HG02623 (cell line): ENCODE measurements at regions not wholly inside any gene's neighbourhood (a gene's known extent, or its start where the extent isn't known, plus 50 kb on each side); places are given as distances from the start of the nearest gene placed in this dataset.

Experiments used
- ATAC-seq: cut with Tn5 transposase; IDR thresholded peaks from one replicate; pipeline ENCODE4 v1.9.1; 2021; ENCODE audit warnings: moderate library complexity; ENCODE audit not compliant: unreplicated experiment

- no peak for ATAC-seq
These were observed 731.6 kb upstream of the ANKRD30A start for GRCh38 chr10:36393801-36394200.

GRCh38 chr10:36391405-36391804 lies 734.0 kb upstream of the ANKRD30A start:
- no peak for ATAC-seq

DNA sequence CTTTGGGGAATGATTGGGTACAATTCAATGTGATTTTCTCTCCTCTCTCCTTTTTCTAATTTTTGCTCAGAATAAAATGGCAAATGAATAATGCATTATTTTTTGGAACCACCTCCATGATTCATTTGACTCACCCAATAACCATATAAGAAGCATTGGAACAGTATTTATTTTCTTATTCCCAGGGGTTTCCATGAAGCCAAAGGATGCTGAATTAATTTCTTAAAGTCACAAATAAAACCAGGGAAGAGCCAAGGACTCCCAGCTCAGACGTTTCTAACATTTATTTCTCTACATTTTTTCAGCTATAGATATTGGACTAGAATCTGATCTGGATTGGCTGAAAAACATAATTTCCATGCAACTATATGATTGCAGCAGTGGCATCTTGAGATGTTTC lies 735.2 kb upstream of the ANKRD30A start:
- no peak for ATAC-seq

GRCh38 chr10:36388166-36388565 lies 737.2 kb upstream of the ANKRD30A start:
- ATAC-seq: no peak

DNA sequence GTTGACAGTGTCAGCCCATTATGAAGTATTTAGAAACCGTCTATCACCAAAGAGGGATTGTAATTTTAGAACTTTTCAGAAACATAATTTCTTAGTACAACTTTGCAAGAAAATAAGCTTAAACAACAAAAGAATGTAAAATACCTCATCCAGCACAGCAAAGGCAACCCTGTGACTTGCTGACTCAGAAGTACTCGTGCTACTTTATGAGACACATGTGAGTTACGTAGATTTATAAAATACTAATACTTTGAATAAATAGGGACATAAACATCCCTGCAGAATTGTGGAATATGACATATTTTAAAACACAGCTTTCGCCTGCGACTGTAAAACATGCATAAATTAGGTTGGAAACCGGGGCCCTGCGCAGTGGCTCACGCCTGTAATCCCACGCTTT lies 739.7 kb upstream of the ANKRD30A start:
- ATAC-seq: no peak

DNA sequence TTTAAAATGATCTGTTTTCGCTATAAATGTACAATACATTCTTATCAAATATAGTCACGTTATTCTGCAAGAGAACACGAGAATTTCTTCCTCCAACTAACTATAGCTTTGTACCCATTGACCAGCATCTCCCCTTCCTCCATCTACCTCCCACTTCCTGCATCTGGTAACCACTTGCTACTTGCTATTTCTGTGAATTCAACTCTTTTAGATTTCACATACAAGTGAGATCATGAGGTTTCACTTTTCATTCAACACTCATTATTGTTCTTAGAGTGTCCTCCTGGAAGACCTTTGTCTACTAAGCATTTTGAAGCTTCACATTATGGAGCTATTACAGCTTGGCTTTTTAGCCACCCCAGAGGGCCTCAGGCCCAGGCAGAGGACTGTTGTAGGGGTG lies 741.3 kb upstream of the FZD8 start:
- ATAC-seq: no peak

- no peak for ATAC-seq
These were observed 739.7 kb upstream of the FZD8 start for GRCh38 chr10:36381748-36382147.

DNA sequence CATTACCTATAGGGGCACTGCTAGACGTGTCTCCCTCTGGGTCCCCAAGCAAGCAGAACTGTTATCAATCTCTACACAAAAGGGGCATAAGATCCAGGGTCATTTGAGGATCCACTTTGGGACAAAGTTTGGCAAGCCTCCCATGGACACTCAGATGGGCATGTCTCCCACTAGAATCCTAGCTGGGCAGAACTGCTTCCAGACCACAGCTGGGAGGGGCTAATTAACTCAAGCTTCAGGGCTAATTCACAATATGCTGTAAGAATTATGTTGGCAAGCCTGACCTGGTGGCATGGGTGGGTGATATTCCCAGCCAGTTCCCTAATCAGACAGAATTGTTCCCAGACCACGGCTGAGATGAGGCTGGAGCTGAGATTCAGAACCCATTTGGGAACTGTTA lies 738.4 kb upstream of the FZD8 start:
- ATAC-seq: no peak

GRCh38 chr10:36375107-36375506 lies 733.0 kb upstream of the FZD8 start:
- no peak for ATAC-seq

GRCh38 chr10:36373424-36374096 lies 731.5 kb upstream of the FZD8 start:
- no peak for ATAC-seq

- ATAC-seq: no peak
These were observed 725.3 kb upstream of the FZD8 start for GRCh38 chr10:36367362-36367761.

DNA sequence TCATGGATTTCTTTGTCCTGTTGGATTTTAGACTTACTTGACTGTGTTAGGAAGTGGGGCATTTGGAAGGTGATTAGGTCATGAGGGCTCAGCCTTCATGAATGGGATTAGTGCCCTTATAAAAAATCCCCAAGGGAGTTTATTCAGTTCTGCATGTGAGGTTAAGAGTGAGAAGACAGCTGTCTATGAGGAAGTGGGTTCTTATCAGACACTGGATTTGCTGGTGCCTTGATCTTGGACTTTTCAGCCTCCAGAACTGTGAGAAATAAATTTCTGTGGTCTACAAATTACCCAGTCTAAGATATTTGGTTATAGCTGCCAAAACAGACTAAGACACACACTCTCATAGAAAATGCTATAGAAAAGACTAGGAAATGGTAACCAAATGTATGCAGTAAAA lies 724.7 kb upstream of the FZD8 start:
- ATAC-seq: no peak

DNA sequence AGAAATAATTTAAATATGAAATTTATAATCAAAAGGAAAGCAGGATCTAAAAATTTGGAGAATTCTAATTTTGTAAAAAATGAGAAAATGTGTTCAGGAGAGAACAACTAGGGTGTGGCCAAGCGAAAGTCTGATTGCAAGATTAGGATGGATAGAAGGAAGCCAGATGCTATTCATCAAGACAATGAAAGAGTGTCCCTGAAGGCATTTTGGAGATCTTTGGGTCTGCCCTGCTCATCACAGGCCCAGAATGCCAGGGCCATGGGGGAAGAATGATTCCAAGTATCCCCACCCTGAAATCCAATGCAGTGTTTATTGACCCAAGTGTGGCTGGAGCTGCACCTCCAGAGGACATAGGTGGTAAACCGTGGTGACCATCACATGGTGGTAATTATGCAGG lies 724.0 kb upstream of the FZD8 start:
- ATAC-seq: no peak

DNA sequence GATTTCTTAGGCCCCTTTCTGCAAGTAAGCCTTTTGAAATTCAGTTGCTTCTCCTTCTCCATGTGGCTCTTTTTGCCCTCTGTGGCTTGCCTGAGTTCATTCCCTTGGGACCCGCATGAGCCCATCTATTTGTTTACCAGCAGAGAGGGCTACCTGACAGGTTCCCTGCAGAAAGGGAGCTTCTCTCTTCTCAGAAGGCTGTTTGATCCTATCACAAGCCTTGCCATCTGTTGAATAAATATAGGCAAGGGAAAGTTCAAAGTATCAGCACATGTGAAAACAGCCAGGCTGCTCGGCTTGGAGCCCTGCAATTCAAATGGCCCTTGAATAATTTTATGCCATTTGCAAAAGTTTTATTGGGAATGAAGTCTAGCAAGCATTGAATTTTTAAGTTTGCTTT lies 720.2 kb upstream of the FZD8 start:
- ATAC-seq: no peak

DNA sequence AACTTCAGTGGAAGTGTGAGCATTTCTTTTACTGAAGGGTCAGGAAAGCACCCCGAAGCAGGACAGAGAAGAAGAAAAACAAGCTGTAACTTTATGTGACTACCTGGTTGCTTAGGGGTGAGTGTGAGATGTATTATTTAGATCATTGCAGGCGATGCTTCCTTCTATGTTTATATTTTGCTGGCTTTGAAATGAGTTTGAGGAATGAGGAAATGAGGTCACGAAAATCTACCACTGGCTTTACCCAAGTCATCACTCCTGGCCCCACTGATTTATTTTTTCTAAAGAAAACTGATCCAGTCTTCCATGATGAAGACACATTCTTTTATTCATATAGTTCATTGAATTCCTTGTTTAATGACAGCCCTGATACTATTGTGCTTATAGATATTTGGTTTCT lies 716.6 kb upstream of the FZD8 start:
- ATAC-seq: no peak

- no peak for ATAC-seq
These were observed 712.5 kb upstream of the FZD8 start for GRCh38 chr10:36354633-36355032.

DNA sequence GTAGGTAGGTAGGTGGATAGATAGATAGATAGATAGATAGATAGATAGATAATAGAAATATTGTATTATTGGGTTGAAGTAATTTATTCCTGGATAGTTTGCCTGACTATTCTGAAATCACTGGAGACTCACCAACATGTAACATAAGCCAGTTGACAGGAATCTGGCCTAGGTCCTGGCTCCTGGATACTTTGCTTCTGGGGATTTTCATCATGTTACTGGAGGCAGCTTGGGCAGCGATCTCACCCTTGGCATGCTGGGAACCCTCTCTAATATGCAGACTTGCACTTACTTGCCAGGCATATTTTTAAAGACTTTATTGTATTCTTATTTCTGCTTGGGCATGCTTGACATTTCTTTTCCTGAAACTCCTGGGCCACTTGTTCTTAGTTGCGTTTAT lies 709.1 kb upstream of the FZD8 start:
- no peak for ATAC-seq

GRCh38 chr10:36349445-36350078 lies 707.5 kb upstream of the FZD8 start:
- ATAC-seq: no peak

- ATAC-seq: no peak
These were observed 703.7 kb upstream of the FZD8 start for GRCh38 chr10:36345807-36346206.

- ATAC-seq: no peak
These were observed 703.1 kb upstream of the FZD8 start for GRCh38 chr10:36345175-36345533.

DNA sequence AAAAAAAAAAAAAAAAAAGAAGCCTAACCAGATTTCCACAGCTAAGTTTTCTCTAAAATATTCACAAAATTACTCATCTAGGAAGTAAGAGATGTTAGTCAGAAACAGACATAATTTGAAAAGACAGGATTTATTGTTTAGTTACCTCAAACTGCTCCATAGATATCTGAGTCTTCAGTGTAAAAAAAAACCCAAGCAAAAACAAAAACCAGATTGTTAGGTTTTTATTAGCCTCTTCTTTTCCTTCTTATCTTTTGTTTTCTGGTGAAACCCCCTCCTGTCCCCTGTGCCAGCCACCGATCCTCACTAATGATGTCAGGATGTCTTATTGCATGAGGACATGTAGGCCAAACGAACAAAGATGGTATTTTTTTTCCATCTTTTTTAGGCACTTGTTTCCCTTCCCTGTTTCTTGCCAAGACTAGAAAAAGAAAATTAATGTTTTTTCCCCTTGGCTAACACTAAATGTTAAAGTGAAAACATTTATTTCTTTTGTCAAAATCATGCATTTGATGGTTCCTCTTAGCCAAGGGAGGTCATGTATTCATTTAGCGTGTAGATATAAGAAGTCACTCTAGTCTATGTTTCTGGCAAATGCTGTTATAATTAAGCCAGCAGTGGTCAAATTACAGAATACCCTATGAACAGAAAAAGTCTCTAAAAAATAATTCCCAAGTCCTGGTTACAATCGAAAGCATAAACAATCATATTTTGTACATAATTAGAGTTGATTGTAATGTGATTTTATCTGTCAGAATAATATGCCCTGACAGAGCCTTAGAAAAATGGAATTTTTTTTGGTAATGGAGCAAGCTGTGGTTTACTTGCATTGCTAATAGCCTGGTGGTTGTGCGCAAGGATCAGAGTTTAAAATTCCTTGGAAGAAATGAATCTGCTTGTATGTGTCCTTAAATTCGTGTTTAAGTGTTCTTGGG lies 702.4 kb upstream of the FZD8 start:
- ATAC-seq: no peak

GRCh38 chr10:36342781-36343180 lies 700.7 kb upstream of the FZD8 start:
- ATAC-seq: no peak
